Upper lobe of right lung (tissue), 1 donor: ENCODE measurements at regions not wholly inside any gene's neighbourhood (a gene's known extent, or its start where the extent isn't known, plus 50 kb on each side); places are given as distances from the start of the nearest gene placed in this dataset.

Source experiments
- ATAC-seq: fragments of 200-7000 bp; cut with Tn5 transposase; one replicate; pipeline ENCODE4 v1.9.1; 2020; ENCODE audit warnings: mild to moderate bottlenecking, moderate library complexity
- DNase-seq: peaks from one replicate; pipeline ENCODE4 v3.0.0-alpha.2; 2020
- H3K27ac ChIP-seq: fragments of 200-600 bp; one replicate; pipeline ENCODE4 v1.8.0; 2022
- H3K27me3 ChIP-seq: fragments of 200-600 bp; one replicate; pipeline ENCODE4 v1.8.0; 2022; ENCODE audit warnings: mild to moderate bottlenecking
- H3K36me3 ChIP-seq: fragments of 200-600 bp; one replicate; pipeline ENCODE4 v1.8.0; 2022
- H3K4me1 ChIP-seq: fragments of 200-600 bp; one replicate; pipeline ENCODE4 v1.8.0; 2022
- H3K4me3 ChIP-seq: fragments of 200-600 bp; one replicate; pipeline ENCODE4 v1.8.0; 2022; ENCODE audit warnings: mild to moderate bottlenecking
- H3K9me3 ChIP-seq: fragments of 200-600 bp; one replicate; pipeline ENCODE4 v1.8.0; 2022
- intact Hi-C: fragments of 100-400 bp; cut with DNase I; formaldehyde crosslinking; loops from one replicate; pipeline ENCODE4 v1.11.0; 2022
- TF ChIP-seq, protein P1 (sequence below): fragments of 200-600 bp; IDR thresholded peaks from one replicate; pipeline ENCODE4 v1.8.0; 2022; ENCODE audit warnings: antibody characterized with exemption
- donor health status: DM: no; HTN: yes; CAD: no; lungs with severe emphysema.

GRCh38 chr6:156348849-156349248 is 428.3 kb upstream of the ARID1B start:
- no peak overlapping the region for H3K27ac ChIP-seq
- DNase-seq, result no peak
- no peaks in the 10 kb centered on the region for H3K9me3 ChIP-seq
- H3K27me3 ChIP-seq, result no peaks in the 10 kb centered on the region
- TF ChIP-seq, protein P1, sequence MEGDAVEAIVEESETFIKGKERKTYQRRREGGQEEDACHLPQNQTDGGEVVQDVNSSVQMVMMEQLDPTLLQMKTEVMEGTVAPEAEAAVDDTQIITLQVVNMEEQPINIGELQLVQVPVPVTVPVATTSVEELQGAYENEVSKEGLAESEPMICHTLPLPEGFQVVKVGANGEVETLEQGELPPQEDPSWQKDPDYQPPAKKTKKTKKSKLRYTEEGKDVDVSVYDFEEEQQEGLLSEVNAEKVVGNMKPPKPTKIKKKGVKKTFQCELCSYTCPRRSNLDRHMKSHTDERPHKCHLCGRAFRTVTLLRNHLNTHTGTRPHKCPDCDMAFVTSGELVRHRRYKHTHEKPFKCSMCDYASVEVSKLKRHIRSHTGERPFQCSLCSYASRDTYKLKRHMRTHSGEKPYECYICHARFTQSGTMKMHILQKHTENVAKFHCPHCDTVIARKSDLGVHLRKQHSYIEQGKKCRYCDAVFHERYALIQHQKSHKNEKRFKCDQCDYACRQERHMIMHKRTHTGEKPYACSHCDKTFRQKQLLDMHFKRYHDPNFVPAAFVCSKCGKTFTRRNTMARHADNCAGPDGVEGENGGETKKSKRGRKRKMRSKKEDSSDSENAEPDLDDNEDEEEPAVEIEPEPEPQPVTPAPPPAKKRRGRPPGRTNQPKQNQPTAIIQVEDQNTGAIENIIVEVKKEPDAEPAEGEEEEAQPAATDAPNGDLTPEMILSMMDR, result no peak
- intact Hi-C loops, result no loop called here
- no peaks in the 10 kb centered on the region for H3K4me1 ChIP-seq
- no peak overlapping the region for H3K4me3 ChIP-seq
- no peak for ATAC-seq
- no peaks in the 10 kb centered on the region for H3K36me3 ChIP-seq

DNA sequence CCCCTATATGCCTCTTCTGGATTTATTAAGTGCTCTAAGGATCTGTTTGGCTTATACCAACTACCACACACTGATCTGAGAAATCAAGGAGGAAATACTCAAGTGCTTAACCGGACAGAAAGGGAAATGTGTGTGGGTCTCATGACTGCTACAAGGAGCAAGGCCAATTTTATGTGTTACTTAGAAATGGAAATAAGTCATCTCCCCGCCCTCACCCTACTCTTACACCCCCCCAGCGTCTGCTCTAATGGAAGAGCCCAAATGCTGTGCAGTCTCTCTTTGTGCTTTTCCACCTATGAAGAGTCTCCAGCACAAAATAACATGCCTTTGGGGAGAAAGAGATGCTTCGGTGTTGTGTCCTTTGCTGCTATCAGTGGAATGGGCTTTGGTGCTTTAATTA is 428.8 kb upstream of the ARID1B start:
- Histone ChIP-seq H3K36me3 (no peaks in the 10 kb centered on the region), H3K4me1 (no peaks in the 10 kb centered on the region), H3K4me3 (no peak overlapping the region), H3K27ac (no peak overlapping the region), H3K27me3 (no peaks in the 10 kb centered on the region), H3K9me3 (no peaks in the 10 kb centered on the region)
- intact Hi-C loops, result no loop called here
- TF ChIP-seq, protein P1, result no peak
- DNase-seq (no peak), ATAC-seq (no peak)

GRCh38 chr6:156347656-156348055 is 429.5 kb upstream of the ARID1B start:
- H3K36me3 ChIP-seq, result no peaks in the 10 kb centered on the region
- DNase-seq, result no peak
- TF ChIP-seq, protein P1, result no peak
- H3K27ac ChIP-seq, result no peak overlapping the region
- H3K9me3 ChIP-seq, result no peaks in the 10 kb centered on the region
- no peak for ATAC-seq
- no peaks in the 10 kb centered on the region for H3K27me3 ChIP-seq
- intact Hi-C loops, result no loop called here
- H3K4me3 ChIP-seq, result no peak overlapping the region
- H3K4me1 ChIP-seq, result no peaks in the 10 kb centered on the region

DNA sequence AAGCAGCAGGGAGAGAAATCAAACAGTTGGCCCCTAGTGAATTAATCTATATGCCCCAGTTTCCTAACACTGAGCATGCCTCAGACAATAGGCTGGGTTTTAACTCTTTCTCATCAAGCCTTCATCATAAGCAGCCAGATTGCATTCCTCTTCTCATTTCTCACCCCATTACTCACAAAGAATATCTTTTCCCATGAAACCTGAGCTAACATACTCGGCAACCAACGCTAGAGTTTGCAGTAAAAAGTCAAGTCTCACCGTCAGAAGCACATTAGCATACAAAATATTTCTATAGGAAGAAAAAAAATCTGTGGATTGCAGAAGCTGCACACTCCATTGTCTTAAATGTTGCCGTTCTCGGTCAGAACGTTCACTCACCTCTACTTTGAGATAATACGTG is 429.9 kb upstream of the ARID1B start:
- Histone ChIP-seq H3K9me3 (no peaks in the 10 kb centered on the region), H3K27me3 (no peaks in the 10 kb centered on the region), H3K4me3 (no peak overlapping the region), H3K36me3 (no peaks in the 10 kb centered on the region), H3K27ac (no peak overlapping the region), H3K4me1 (no peaks in the 10 kb centered on the region)
- intact Hi-C loops, result no loop called here
- DNase-seq, result no peak
- TF ChIP-seq, protein P1, result no peak
- no peak for ATAC-seq

DNA sequence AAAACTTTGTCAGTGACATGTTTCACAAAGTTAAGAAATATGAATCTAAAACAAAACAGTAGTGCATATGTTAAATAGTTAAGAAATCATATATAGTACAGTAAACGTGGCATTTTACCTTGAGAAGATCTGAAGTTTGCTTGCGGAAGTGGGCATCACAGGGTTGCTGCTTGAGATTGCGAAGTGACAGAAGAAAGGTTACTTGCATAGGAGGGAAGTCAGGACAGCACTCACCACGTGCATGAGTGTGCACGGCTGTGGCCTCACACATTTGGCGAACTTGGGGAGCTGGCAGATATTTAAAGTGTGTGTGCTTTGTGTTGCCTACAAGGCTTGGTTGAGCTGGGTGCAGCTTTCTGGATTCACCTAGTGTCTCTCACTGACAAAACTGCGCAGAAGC is 431.5 kb upstream of the ARID1B start:
- TF ChIP-seq, protein P1, result no peak
- Histone ChIP-seq H3K36me3 (no peaks in the 10 kb centered on the region), H3K4me3 (no peak overlapping the region)

DNA sequence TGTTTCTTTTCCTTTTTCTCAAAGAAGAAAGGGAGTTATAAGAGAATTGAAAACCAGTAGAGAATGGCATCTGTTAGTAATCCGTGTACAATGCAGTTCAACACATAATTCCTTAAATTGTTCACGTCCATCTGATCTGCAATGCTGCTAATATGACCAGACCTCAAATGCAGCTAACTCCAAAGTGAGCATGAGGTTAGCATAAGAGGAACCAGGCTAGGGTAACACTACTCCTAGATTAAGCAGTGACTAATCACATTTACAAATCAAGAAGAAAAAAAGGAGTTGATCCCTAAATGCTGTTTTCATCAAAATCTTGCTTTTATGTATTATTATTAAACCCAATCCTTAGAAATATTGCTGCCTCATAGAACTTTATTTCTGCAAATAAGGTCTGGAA is 432.7 kb upstream of the ARID1B start:
- ATAC-seq (no peak), DNase-seq (no peak)
- H3K27ac ChIP-seq, result no peak overlapping the region
- intact Hi-C loops, result no loop called here
- H3K4me1 ChIP-seq, result no peaks in the 10 kb centered on the region
- no peaks in the 10 kb centered on the region for H3K36me3 ChIP-seq
- H3K27me3 ChIP-seq, result no peaks in the 10 kb centered on the region
- no peak overlapping the region for H3K4me3 ChIP-seq
- TF ChIP-seq, protein P1, result no peak
- no peaks in the 10 kb centered on the region for H3K9me3 ChIP-seq

More for the DNA sequence above, 431.5 kb upstream of the ARID1B start:
- Histone ChIP-seq H3K4me1 (no peaks in the 10 kb centered on the region), H3K27ac (no peak overlapping the region), H3K27me3 (no peaks in the 10 kb centered on the region), H3K9me3 (no peaks in the 10 kb centered on the region)
- intact Hi-C loops, result no loop called here
- DNase-seq (no peak), ATAC-seq (no peak)
